SK-N-SH treated with all-trans-retinoic acid at 6 μM for 48 hours (cell line): ENCODE measurements at regions not wholly inside any gene's neighbourhood (a gene's known extent, or its start where the extent isn't known, plus 50 kb on each side); places are given as distances from the start of the nearest gene placed in this dataset.

Source experiments
- GLIS3 ChIP-seq: fragments of 250-450 bp; sonication (Bioruptor Pico); IDR thresholded peaks from 2 replicates; pipeline ENCODE4 v1.5.0; 2020; ENCODE audit warnings: mild to moderate bottlenecking, moderate library complexity
- TCF4 ChIP-seq: fragments of 250-450 bp; sonication (Bioruptor Pico); IDR thresholded peaks from 2 replicates; pipeline ENCODE4 v1.8.0; 2021; ENCODE audit warnings: mild to moderate bottlenecking, moderate library complexity, borderline replicate concordance

GRCh38 chr3:184633237-184633579 is 71.6 kb downstream of the EPHB3 start:
- TF ChIP-seq GLIS3 (CRISPR knock-in tag) (no peak), TCF4 (CRISPR knock-in tag) (no peak)
